Coronary artery (tissue), 2 donors: ENCODE measurements at regions not wholly inside any gene's neighbourhood (a gene's known extent, or its start where the extent isn't known, plus 50 kb on each side); places are given as distances from the start of the nearest gene placed in this dataset.
"Not testable (repeated sequence)": the region's sequence is repeated elsewhere in the genome, so short reads cannot be mapped to it uniquely, and the experiment has no call there.

Experiments used
- DNase-seq: peaks from one replicate; pipeline ENCODE4 v3.0.0-alpha.2; 2017; ENCODE audit warnings: low spot score
- H3K27ac ChIP-seq, 2 donors: fragments of 200-600 bp; sonication (generic); one replicate each; pipeline ENCODE4 v1.5.1; 2016 to 2019
- H3K4me3 ChIP-seq: fragments of 200-600 bp; sonication (generic); 2 replicates; pipeline ENCODE4 v1.5.1; 2016; ENCODE audit warnings: mild to moderate bottlenecking, moderate library complexity
- CTCF ChIP-seq: fragments of 200-600 bp; sonication (generic); IDR thresholded peaks from one replicate; pipeline ENCODE4 v1.5.1; 2019; ENCODE audit warnings: antibody characterized with exemption

- no peak for DNase-seq
- no peak overlapping the region for H3K27ac ChIP-seq
- TF ChIP-seq CTCF: no peak
- no peak overlapping the region for H3K4me3 ChIP-seq
These were observed 79.8 kb upstream of the FLT1 start for GRCh38 chr13:28574617-28575142.

- no peak for DNase-seq
- no peak for TF ChIP-seq CTCF
- Histone ChIP-seq H3K4me3 (no peak overlapping the region), H3K27ac (no peak overlapping the region)
These were observed 78.9 kb upstream of the FLT1 start for GRCh38 chr13:28573595-28574373.

- no peak overlapping the region for H3K27ac ChIP-seq
- H3K4me3 ChIP-seq: no peak overlapping the region
- TF ChIP-seq CTCF: no peak
- no peak for DNase-seq
These were observed 77.9 kb upstream of the FLT1 start for GRCh38 chr13:28572871-28573270.

- H3K27ac ChIP-seq, H3K4me3 ChIP-seq, DNase-seq: not testable (repeated sequence)
These were observed 75.4 kb upstream of the FLT1 start for GRCh38 chr13:28570356-28570755.

GRCh38 chr13:28569886-28570285, 75.0 kb upstream of the FLT1 start:
- no peak for DNase-seq
- no peak overlapping the region for H3K27ac ChIP-seq
- no peak overlapping the region for H3K4me3 ChIP-seq
- TF ChIP-seq CTCF: no peak

- TF ChIP-seq CTCF: no peak
- H3K4me3 ChIP-seq: no peak overlapping the region
- no peak overlapping the region for H3K27ac ChIP-seq
- DNase-seq: no peak
These were observed 73.4 kb upstream of the FLT1 start for GRCh38 chr13:28568286-28568685.

GRCh38 chr13:28566891-28567290, 72.0 kb upstream of the FLT1 start:
- TF ChIP-seq CTCF: no peak
- no peak overlapping the region for H3K4me3 ChIP-seq
- no peak overlapping the region for H3K27ac ChIP-seq
- DNase-seq: no peak
